Spleen (tissue), 7 donors: ENCODE measurements at regions not wholly inside any gene's neighbourhood (a gene's known extent, or its start where the extent isn't known, plus 50 kb on each side); places are given as distances from the start of the nearest gene placed in this dataset.

ENCODE experiments used
- CTCF ChIP-seq, 11 experiments: fragments of 200-600 bp in 7 of 11; fragments of 450-650 bp in 4 of 11; sonication (generic) in 4 of 11; IDR thresholded peaks in 8 of 11; conservative IDR thresholded peaks in 3 of 11; 1 replicate in 7 of 11; 2 replicates in 4 of 11; pipeline versions ENCODE4 v1.4.0 to v1.8.0; 2016 to 2021; ENCODE audit warnings: antibody characterized with exemption in 11 of 11, inconsistent platforms in 4 of 11, mild to moderate bottlenecking in 1 of 11
- POLR2A ChIP-seq, 3 donors: fragments of 450-650 bp; IDR thresholded peaks; one replicate each; pipeline ENCODE4 v1.5.1; 2017; ENCODE audit warnings: antibody characterized with exemption in 3 of 3, mild to moderate bottlenecking in 1 of 3
- donor health status: DM: no; HTN: no; CAD: no; lungs with moderate emphysema.
- donor health status: DM: no; HTN: no; CAD: no.
- donor health status: DM: no; HTN: no; CAD: no.

GRCh38 chr2:198720266-198720665, 737.5 kb downstream of the SATB2 start:
- TF ChIP-seq CTCF (IDR thresholded peaks at IDR 0.05 in 8 of 11, conservative IDR thresholded peaks at IDR 0.05 in 3 of 11), result no peak
- no peak for TF ChIP-seq POLR2A (IDR thresholded peaks at IDR 0.05)
